ENCODE measurements at regions not wholly inside any gene's neighbourhood (a gene's known extent, or its start where the extent isn't known, plus 50 kb on each side); places are given as distances from the start of the nearest gene placed in this dataset.

DNA sequence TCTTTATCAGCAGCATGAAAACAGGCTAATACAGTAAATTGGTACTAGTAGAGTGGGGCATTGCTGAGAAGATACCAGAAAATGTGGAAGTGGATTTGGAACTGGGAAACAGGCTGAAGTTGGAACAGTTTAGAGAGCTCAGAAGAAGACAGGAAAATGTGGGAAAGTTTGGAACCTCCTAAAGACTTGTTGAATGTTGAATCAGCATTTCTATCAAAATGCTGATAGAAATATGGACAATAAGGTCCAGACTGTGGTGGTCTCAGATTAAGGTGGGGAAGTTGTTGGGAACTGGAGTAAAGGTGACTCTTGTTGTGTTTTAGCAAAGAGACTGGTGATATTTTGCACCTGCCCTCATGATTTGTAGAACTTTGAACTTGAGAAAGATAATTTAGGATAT is 231.2 kb upstream of the KCND2 start:
- TF ChIP-seq POLR2A (IDR thresholded peaks at IDR 0.05; ENCODE audit: low read depth, low read length) (no peak), POU2F2 (IDR thresholded peaks at IDR 0.05; ENCODE audit: low read depth, low read length) (no peak), POLR2AphosphoS5 (IDR thresholded peaks at IDR 0.05; ENCODE audit: low read depth, low read length) (no peak), SPI1 (IDR thresholded peaks at IDR 0.05; ENCODE audit: low read depth, low read length) (no peak), PAX5 (IDR thresholded peaks at IDR 0.05; ENCODE audit: insufficient read depth, low read length, severe bottlenecking) (no peak), TAF1 (IDR thresholded peaks at IDR 0.05; ENCODE audit: low read depth, low read length) (no peak)
- DNase-seq (ENCODE audit: insufficient read length, low spot score) (no peak), FAIRE-seq (no peak)

DNA sequence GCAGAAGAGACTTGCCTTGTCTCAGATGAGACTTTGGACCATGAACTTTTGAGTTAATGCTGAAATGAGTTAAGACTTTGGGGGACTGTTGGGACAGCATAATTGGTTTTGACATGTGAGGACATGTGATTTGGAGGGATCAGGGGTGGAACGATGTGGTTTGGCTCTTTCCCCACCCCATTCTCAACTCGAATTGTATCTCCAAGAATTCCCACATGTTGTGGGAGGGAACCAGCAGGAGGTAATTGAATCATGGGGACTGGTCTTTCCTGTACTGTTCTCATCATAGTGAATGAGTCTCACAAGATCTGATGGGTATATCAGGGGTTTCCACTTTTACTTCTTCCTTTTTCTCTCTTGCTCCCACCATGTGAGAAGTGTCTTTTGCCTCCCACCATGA is 229.7 kb upstream of the KCND2 start:
- FAIRE-seq (no peak), DNase-seq (ENCODE audit: insufficient read length, low spot score) (no peak)
- TF ChIP-seq SPI1 (IDR thresholded peaks at IDR 0.05; ENCODE audit: low read depth, low read length) (no peak), POU2F2 (IDR thresholded peaks at IDR 0.05; ENCODE audit: low read depth, low read length) (no peak), POLR2A (IDR thresholded peaks at IDR 0.05; ENCODE audit: low read depth, low read length) (no peak), POLR2AphosphoS5 (IDR thresholded peaks at IDR 0.05; ENCODE audit: low read depth, low read length) (no peak), PAX5 (IDR thresholded peaks at IDR 0.05; ENCODE audit: insufficient read depth, low read length, severe bottlenecking) (no peak), TAF1 (IDR thresholded peaks at IDR 0.05; ENCODE audit: low read depth, low read length) (no peak)

DNA sequence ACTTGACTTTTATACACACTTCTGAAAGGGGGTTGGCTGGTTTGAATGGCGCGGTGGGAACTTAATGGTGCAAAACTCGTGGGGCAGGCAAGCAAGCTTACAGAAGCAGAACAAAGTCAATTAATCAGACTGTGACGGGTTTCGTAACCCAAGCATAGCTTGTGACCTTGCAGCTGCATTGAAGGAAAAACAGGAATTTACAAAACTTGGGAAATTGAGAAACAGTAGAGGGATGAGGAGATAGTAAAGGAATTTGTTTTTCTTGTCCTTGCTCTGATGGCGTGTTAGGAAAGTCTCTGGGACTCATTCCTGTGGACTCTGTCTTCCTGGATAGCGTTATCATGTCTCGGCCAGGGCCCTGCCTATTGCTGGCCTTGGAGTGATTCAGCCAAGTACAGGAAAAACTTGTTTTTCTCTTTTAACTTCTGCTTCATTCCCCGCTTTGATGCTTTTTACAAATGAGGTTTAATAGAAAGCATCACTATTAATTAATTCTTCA is 220.0 kb upstream of the KCND2 start:
- no peak for TF ChIP-seq SPI1 (IDR thresholded peaks at IDR 0.05; ENCODE audit: low read depth, low read length)
- TF ChIP-seq POU2F2 (IDR thresholded peaks at IDR 0.05; ENCODE audit: low read depth, low read length) = no peak
- TF ChIP-seq PAX5 (IDR thresholded peaks at IDR 0.05; ENCODE audit: insufficient read depth, low read length, severe bottlenecking) = no peak
- TF ChIP-seq TAF1 (IDR thresholded peaks at IDR 0.05; ENCODE audit: low read depth, low read length) = no peak
- TF ChIP-seq POLR2A (IDR thresholded peaks at IDR 0.05; ENCODE audit: low read depth, low read length) = no peak
- no peak for TF ChIP-seq POLR2AphosphoS5 (IDR thresholded peaks at IDR 0.05; ENCODE audit: low read depth, low read length)
- FAIRE-seq = no peak

DNA sequence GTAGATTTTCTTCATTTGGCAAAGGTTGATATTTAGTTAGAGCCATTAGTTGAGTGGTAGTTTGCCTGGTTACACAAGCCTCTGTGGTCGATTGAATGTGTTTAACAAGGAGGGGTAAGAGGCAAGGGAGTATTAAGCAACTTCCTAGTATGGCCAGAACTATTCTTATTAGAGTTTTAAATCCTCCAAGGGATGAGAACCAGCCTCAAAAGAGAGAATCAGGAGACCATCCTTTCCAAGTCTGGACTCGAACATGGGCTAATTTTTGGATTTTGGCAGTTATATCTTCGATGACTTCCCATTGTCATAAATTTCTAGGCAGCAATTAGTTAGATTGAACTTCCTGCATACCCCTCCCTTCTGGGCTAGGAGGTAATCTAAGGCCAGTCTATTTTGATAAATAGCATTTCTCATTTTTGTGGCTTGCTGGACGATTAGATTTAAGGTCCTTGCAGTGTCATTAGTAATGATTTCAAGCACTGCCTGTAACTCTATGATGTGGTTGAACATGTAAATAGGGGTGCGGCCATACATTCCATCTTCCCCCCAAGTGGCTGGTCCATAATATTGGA is 219.5 kb upstream of the KCND2 start:
- DNase-seq (ENCODE audit: insufficient read length, low spot score) (no peak), FAIRE-seq (no peak)
- TF ChIP-seq POU2F2 (IDR thresholded peaks at IDR 0.05; ENCODE audit: low read depth, low read length) (no peak), SPI1 (IDR thresholded peaks at IDR 0.05; ENCODE audit: low read depth, low read length) (no peak), POLR2A (IDR thresholded peaks at IDR 0.05; ENCODE audit: low read depth, low read length) (no peak), POLR2AphosphoS5 (IDR thresholded peaks at IDR 0.05; ENCODE audit: low read depth, low read length) (no peak), PAX5 (IDR thresholded peaks at IDR 0.05; ENCODE audit: insufficient read depth, low read length, severe bottlenecking) (no peak), TAF1 (IDR thresholded peaks at IDR 0.05; ENCODE audit: low read depth, low read length) (no peak)

More for the DNA sequence above, 220.0 kb upstream of the KCND2 start:
- no peak for DNase-seq (ENCODE audit: insufficient read length, low spot score)

DNA sequence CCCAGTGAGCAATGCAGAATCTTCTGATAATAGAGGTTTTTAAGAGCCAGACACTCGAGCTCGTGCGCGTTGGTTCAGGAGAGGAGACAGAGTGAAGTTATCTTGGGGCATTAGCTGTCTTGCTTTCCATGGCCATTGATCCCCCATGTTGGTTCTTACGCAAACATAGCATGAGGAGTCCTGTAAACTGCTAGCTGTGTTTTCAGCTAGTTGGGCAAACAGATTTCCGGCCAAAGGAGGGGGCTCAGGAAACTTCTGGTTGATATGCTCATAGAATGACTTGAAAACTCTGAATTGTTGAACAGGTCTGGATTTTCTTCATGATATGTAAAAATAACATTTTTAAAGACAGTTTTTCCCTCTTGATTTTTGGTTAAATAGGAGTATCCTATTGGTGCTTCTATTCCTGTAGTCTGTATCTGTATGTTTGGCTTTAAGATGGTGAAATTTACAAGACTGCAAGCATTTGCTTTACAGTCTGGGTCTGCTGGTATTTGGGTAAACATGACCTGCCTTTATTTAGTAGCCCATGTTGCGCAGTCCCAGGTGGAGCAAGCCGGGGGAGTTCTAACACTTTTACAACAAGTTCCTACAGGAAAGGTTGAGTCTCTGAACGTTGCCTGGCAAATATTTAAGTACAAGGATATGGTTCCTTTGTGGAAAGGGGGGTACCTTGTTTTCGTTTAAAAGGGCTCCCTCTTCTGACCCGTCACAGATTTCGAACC is 218.4 kb upstream of the KCND2 start:
- FAIRE-seq (no peak), DNase-seq (ENCODE audit: insufficient read length, low spot score) (no peak)
- TF ChIP-seq POLR2AphosphoS5 (IDR thresholded peaks at IDR 0.05; ENCODE audit: low read depth, low read length) (no peak), TAF1 (IDR thresholded peaks at IDR 0.05; ENCODE audit: low read depth, low read length) (no peak), POLR2A (IDR thresholded peaks at IDR 0.05; ENCODE audit: low read depth, low read length) (no peak), SPI1 (IDR thresholded peaks at IDR 0.05; ENCODE audit: low read depth, low read length) (no peak), PAX5 (IDR thresholded peaks at IDR 0.05; ENCODE audit: insufficient read depth, low read length, severe bottlenecking) (no peak), POU2F2 (IDR thresholded peaks at IDR 0.05; ENCODE audit: low read depth, low read length) (no peak)

DNA sequence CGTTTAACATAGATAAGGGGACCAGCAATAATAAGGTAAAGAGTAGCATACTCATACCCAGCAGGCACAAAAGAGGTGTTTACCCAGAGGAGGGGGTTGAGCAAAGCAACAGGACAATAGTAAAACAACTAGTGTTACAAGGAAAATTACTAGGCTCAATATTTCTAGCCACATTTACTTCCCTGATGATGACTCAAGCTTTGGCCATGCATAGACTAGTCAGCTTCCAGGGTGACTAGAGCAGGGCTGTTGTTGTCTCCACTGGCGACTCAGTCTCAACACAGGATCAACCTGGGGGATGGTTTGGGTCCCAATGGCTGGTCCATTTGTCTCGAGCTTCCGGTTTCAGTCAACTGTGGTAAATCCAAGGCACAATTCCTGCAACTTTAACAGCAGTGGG is 217.7 kb upstream of the KCND2 start:
- no peak for DNase-seq (ENCODE audit: insufficient read length, low spot score)
- FAIRE-seq = no peak
- TF ChIP-seq POU2F2 (IDR thresholded peaks at IDR 0.05; ENCODE audit: low read depth, low read length) (no peak), PAX5 (IDR thresholded peaks at IDR 0.05; ENCODE audit: insufficient read depth, low read length, severe bottlenecking) (no peak), SPI1 (IDR thresholded peaks at IDR 0.05; ENCODE audit: low read depth, low read length) (no peak), POLR2A (IDR thresholded peaks at IDR 0.05; ENCODE audit: low read depth, low read length) (no peak), TAF1 (IDR thresholded peaks at IDR 0.05; ENCODE audit: low read depth, low read length) (no peak), POLR2AphosphoS5 (IDR thresholded peaks at IDR 0.05; ENCODE audit: low read depth, low read length) (no peak)

DNA sequence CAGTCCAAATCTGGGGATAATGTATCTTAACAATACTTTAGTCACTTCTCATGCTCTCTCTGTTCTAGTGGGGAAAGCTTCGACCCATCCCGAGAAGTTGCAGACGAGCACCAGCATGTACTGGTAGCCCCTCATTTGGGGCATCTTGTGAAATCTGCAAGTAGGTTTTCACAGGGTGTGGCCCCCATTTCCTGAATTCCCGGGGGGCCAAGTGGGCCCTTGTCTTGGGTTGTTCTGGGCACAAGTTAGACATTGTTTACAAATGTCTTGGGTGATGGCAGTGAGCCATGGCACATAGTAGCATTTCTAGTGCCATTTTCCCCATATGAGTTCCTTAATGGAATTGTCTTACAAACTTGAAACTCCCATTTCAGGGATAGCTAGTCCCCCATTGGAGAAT is 216.7 kb upstream of the KCND2 start:
- no peak for FAIRE-seq
- TF ChIP-seq SPI1 (IDR thresholded peaks at IDR 0.05; ENCODE audit: low read depth, low read length) = no peak
- TF ChIP-seq POLR2A (IDR thresholded peaks at IDR 0.05; ENCODE audit: low read depth, low read length) = no peak
- no peak for TF ChIP-seq POLR2AphosphoS5 (IDR thresholded peaks at IDR 0.05; ENCODE audit: low read depth, low read length)
- no peak for DNase-seq (ENCODE audit: insufficient read length, low spot score)

DNA sequence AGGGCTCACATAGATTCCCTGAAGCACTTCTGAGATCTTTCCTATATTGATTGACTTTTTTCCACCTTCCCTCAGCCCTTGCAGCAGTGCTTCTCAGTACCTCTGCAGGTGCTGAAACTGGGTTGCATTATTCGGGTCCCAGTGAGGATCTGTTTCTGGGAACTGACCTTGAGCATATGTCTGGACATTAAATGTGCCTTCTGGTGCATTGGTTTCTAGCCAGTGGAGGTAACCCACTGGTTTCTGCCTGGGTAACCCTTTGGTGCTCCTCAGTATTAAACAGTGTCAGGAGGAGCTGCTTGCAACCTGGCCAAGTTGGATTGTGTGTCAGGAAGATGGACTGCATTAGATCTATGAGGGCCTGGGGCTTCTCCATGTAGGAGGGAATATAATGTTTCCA is 213.3 kb upstream of the KCND2 start:
- no peak for FAIRE-seq
- DNase-seq (ENCODE audit: insufficient read length, low spot score) = no peak
- TF ChIP-seq POU2F2 (IDR thresholded peaks at IDR 0.05; ENCODE audit: low read depth, low read length) (no peak), SPI1 (IDR thresholded peaks at IDR 0.05; ENCODE audit: low read depth, low read length) (no peak), PAX5 (IDR thresholded peaks at IDR 0.05; ENCODE audit: insufficient read depth, low read length, severe bottlenecking) (no peak), POLR2A (IDR thresholded peaks at IDR 0.05; ENCODE audit: low read depth, low read length) (no peak), TAF1 (IDR thresholded peaks at IDR 0.05; ENCODE audit: low read depth, low read length) (no peak), POLR2AphosphoS5 (IDR thresholded peaks at IDR 0.05; ENCODE audit: low read depth, low read length) (no peak)

DNA sequence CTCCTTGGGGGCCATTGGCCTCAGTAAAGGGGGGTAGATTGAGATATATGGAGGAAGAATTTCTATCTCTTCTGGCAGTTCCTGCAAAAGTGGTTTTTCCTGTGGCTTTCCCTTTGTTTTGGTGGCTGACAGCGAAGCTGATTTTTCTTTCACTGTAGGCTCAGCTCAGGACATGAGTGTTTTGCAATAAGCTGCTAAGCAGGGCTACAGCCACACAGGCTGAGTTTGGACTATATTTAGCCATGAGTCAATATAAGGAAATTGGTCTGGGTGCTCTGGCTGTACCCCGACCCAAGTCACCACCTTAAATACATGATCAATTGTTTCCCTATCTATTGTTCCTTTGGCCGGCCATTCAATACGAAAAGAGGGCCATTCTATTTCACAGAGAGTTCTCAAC is 212.7 kb upstream of the KCND2 start:
- DNase-seq (ENCODE audit: insufficient read length, low spot score) = no peak
- TF ChIP-seq POU2F2 (IDR thresholded peaks at IDR 0.05; ENCODE audit: low read depth, low read length) = no peak
- no peak for TF ChIP-seq PAX5 (IDR thresholded peaks at IDR 0.05; ENCODE audit: insufficient read depth, low read length, severe bottlenecking)
- TF ChIP-seq POLR2A (IDR thresholded peaks at IDR 0.05; ENCODE audit: low read depth, low read length) = no peak
- TF ChIP-seq TAF1 (IDR thresholded peaks at IDR 0.05; ENCODE audit: low read depth, low read length) = no peak
- no peak for TF ChIP-seq SPI1 (IDR thresholded peaks at IDR 0.05; ENCODE audit: low read depth, low read length)
- no peak for TF ChIP-seq POLR2AphosphoS5 (IDR thresholded peaks at IDR 0.05; ENCODE audit: low read depth, low read length)
- no peak for FAIRE-seq
